ENCODE measurements at regions not wholly inside any gene's neighbourhood (a gene's known extent, or its start where the extent isn't known, plus 50 kb on each side); places are given as distances from the start of the nearest gene placed in this dataset.

DNA sequence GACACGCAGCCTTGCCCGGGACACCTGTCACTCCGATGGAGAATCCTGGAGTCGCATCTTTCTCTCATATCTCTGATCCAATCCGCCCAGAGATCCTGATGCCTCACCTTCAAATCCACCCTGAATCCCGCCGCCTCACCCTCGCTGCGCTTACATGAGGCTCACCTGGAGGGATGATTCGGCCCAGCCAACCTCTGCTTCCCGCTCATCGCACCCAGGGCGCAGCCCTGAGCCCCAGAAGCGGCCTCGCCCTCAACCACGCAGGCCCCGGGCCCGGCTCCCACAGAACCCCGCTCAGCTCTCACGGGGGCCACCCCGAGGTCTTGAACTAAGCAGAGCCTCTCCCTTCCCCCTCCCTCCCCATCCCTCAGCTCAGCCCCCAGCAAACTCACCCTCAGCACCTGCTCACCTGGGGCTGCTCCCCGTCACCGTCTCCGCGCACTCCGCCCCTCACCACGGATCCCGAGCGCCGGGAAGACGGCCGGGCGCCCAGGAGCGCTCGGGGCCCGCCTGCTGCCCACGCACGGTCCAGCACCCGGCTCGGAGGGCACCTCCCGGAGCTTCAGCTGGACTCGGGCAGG is 160.0 kb downstream of the NDUFA10 start:
- no peak for DNase-seq

DNA sequence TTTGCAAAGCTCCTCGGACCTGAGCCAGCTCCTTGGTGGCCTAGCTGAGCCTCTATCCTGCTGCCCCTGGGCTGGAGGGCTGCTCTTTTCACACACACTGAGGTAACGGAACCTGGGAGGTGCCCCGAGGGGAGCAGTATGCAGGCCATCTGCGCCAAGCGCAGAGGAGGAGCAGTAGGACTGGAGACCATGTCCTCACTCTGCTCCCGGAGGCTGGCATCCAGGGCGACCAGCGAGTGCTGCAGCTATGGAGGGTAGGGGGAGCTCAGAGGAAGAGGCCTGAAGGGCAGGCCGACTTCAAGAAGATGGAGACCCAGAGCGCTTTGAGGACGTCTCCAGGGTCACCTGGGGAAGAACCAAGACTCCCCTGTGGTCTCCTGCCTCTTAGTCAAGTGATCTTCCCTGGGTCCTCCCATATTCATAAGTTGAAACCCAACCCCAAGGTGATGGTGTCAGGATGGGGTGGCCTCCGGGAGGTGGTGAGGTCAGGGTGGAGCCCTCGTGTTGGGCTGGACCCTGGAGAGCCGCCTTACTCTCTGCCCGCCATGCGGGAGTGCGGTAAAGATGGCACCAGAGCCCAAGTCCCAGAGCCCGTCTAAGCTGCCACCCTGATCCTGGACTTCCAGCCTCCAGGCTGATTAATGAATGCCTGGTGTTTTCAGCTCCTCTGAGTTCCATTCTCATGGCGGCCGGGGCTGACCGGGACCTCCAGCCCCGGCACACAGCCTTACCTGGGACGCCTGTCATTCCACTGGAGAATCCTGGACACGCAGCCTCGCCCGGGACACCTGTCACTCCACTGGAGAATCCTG is 160.7 kb downstream of the NDUFA10 start:
- no peak for DNase-seq

DNA sequence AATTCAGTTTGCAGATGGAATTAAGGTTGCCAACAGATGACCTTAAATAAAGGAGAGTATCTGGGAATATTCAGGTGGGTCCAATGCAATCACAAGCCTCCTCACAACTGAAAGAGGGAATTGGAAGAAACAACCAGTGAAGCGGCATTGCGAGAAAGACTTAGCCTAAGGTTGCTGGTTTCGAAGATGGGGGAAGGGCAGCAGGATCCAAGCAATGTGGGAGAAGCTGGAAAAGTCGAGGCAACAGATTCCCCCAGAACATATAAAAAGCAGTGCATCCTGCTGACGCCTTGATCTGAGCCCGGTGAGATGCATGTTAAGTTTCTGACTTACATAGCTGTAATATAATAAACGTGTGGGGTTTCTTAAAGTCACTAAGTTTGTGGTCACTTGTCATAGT is 162.5 kb downstream of the NDUFA10 start:
- DNase-seq: no peak

DNA sequence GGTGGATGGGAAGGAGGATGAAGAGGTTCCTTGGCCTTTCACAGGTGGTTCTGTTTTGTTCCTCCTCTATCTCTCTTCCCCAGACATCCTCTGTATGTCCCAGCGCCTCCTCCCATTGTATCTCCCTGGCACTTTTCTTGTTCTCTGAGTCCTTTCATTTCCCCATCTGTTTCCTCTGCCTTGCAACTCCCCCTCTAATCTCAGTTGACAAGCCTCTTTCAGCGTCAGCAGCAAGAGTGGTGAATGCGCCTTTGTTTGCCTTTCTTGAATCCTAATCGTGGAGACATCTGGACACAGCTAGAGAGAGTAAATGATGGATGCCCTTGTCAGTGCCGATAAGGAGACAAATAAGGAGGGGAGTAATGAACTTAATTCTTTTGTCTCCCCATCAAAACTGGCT is 167.0 kb downstream of the NDUFA10 start:
- DNase-seq: peak; percentile 29

DNA sequence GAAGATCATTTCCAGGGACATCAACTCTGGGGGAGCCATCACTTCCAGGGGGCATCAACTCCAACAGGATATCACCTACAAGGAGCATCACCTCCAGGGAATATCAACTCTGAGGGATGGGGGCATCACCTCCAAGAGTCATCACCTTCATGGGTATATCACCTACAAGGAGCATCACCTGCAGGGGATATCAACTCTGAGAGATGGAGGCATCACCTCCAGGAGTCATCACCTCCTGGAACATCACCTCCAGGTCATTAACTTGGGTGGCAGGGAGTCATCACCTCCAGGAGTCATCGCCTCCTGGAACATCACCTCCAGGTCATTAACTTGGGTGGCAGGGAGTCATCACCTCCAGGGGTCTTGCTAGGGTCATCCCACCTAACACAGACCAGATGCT is 167.6 kb downstream of the NDUFA10 start:
- DNase-seq: no peak

DNA sequence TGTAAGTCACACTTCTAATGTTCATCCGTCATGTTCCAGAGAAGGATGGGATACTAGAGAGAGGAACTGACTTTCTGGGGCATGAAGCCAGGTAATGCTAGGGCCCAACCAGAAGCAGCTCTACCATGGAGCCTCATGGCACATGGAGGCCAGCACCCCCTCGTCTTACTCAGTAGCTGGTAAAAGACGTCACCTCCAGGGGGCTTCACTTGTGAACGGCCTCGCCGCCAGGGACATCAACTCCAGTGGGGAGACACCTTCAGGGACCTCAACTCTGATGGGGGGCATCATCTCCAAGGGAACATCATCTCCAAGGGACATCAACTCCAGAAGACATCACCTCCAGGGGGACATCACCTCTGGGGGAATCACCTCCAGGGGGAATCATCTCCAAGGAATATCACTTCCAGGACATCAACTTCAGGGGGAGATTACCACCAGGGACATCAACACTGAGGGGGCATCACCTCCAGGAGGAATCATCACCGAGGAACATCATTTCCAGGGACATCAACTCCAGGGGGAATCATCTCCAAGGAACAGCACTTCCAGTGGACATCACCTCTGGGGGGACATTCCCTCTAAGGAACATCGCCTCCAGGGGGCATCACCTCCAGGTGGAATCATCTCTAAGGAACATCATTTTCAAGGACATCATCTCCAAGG is 168.4 kb downstream of the NDUFA10 start:
- no peak for DNase-seq

DNA sequence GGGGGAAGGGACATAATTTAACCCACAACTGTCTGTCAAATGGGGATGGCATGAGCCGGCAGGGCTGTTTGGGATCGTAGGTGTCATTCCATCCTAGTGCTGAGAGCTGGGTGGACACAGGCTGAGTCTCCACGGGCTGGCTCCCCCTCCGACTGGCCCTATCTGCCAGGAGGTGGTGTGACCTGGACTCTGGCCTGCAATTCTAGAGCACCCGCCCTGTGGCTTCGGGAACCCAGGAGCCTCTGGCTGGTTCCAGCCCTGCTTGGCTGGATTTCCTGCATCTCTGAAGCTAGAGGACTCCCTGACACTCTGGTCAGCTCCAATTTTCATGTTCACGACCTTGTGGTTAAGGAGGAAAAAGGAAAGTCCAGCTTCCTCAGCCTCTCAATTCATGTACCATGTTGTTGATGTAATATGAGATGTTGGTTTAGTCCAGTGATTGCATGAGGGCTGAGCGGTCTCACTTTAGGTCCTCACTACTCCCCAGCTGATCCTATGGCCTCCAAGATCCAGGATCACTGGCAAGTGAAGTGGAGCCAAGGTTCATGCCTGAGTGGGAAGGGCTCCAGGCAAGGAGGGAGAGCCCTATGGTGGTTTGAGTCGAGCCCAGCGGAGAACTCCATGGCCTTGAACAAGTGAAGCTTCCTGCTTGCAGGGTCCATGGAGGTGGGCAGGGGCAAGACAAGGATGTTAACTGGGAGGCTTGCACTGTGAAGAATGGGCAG is 169.1 kb downstream of the NDUFA10 start:
- no peak for DNase-seq

DNA sequence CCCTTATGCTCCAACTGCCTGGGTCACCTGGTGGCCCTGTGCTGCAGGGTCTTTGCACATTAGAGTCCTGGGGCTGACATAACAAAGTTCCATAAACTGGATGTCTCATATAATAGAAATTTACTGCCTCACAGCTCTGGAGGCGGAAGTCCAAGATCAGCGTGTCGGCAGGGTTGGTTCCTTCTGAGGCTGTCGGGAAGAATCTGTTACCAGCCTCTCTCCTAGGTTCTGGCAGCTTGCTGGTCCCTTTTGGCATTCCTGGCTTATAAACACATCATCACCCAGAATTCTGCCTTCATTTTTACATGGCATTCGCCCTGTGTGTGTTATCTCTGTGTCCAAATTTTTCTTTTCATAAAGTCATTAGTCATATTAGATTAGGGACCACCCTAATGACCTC is 170.5 kb downstream of the NDUFA10 start:
- DNase-seq: no peak

DNA sequence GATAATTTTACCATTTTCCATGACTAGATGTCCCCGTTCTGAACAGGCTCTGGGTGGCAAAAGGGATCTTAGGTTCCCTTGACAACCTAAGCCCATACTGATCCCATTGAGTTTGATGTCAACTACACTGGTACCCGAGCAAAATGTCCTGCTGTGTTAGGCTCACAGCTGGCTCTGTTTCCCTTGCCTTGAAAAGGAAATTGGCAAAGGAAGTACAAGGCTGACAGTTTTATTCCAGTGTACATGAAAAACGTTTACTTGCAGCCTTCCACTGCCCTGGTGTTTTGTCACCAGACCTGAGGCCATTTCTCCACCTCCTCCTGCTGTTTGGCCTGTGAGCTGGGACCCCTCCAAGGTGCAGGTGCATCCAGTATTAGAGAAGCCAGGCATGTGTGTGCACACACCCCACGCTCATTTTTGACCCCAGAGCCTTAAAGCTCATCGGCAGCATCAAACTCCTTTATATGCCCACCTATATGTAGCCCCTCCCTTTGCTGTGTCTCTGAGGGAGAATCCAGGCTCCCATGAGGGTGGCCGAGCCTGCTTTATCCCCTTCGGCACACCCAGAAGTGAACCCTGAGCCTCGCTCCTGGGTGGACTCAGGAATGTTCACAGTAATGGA is 171.3 kb downstream of the NDUFA10 start:
- DNase-seq: no peak

DNA sequence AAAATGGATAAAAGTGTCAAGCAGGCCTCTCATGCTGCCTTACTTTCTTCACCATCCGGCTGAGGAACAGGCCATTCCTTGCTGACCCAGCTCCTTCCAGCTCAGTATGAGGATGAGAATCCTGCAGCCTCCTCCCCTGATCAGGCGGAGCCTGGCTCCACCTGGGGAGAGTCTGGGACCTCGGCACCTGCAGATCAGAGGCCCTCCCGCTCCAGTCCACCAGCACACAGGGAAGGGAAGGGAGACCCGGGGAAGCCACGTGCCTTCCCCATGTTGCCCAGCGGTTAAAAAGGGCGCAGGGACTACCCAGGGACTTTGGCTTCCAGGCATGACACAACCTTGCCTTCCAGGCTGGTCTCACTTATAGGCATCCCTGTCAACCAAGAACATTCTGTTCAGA is 172.0 kb downstream of the NDUFA10 start:
- DNase-seq: no peak

DNA sequence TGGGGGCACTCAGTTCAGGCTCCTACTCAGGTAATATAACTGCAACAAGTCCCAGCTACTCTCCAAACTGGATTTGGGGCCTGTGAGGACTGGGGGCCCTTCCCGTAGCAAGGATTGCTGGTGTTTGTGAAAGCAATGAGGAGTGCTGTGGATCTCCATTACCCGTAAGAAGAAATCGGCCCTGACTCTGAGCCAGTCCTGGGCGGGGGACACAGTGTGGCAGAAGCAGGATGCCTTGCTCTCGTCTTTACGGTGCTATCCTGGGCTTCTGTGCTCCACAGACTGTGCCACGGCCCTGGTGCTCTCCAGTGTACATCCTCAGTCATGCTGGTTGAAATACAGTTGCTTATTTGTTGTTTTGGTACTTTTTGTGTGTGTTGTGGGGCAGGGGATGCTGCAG is 172.9 kb downstream of the NDUFA10 start:
- DNase-seq: no peak

DNA sequence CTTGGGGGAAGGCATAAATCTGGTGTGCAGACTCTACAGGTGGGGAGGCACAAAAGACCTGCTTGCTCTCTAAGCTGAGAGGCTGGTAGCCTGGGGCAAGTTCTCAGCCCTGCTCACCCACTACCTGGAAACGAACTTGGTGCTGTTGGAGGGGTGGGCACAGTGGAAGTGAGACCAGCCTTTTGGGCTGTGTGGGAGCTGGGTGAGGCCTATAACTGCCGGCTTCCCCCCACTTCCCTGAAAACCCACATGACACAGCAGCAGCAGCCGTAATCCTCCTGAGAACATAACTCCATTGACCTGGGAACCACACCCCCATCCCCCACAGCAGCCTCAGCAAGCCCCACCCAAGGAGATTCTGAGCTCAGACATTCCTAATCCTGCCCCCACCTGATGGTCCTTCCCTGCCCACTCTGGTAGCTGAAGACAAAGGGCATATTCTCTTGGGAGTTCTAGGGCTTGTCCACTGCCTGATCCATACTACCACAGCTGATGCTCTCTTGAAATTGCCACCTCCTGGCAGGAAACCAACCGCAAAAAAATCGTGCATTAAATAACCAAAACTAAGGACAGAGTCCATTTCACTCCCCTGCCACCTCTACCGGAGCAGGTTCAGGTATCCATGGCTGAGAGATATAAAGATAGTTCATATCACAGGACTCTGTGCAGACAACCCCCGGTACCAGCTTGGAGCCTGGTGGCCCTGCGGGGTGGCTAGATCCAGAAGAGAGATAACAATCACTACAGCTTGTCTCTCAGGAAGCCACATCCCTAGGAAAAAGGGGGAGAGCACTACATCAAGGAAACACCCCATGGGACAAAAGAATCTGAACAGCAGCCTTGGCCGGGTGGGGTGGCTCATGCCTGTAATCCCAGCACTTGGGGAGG is 178.1 kb downstream of the NDUFA10 start:
- DNase-seq: no peak

DNA sequence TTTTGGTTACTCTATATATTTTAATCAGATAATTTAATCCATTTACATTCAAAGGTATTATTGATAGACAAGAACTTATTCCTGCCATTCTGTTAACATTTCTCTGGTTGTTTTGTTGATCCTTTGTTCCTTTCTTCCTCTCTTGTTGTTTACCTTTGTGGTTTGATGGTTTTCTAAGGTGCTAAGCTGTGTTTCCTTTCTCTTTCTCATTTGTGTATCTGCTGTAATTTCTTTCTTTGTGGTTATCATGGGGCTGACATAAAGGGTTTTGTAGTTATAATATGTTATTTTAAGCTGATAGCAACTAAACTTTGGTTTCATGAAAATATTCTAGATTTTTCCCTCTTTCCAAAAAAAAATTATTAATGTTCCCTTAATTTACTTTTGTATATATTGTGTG is 179.2 kb downstream of the NDUFA10 start:
- no peak for DNase-seq

DNA sequence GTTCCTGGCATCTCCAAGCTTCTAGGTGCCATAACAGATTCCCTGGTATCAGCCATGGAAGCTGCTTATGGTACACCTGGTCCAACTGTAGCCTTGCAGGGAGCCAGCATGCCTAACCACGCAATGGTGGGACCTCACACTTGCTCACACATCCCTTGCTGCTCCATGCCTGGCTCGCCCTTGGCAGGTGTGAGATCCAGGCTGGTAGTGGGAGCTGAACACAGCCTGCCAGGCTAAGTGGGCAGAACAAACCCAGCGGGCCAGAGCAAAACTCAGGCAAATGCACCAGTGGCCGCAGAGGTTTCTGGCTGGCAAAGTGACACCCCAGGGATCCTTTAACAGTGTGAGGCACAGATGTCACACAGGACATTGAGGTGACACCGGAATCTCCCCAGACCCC is 185.8 kb downstream of the NDUFA10 start:
- no peak for DNase-seq

DNA sequence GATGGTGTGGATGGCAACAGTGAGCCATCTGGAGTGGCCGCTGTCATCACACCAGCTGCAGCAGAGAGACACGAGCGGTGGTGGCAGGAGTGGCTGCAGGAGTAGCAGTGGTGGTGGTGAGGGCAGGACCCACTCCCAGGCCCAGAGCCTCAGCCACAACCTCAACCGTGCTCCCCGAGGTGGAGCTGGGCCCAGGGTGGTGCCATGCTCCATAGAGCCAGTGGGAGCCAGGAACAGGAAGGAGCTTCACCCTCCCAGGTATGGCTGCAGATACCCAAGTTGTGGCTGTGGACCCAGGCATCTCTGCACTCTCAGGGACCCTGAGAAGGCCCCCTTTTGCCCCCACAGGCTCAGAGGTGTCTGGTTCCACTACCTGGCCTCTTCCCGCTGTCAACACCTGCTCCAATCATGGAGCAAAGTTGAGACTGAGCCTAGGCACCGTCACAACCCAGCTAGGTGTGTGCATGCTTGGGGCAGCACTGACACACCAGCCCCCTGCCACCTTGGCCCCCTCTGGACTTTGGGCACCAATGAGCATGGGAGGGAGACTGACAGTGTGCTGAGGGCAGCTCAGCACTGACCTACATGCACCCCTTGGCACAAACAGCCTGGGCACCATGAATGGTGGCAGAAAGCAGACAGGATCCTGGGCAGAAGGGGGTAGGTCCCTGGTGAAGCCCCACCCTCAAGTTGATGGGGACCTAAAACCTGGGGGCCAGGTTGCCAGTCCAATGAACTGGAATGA is 188.9 kb downstream of the NDUFA10 start:
- no peak for DNase-seq

DNA sequence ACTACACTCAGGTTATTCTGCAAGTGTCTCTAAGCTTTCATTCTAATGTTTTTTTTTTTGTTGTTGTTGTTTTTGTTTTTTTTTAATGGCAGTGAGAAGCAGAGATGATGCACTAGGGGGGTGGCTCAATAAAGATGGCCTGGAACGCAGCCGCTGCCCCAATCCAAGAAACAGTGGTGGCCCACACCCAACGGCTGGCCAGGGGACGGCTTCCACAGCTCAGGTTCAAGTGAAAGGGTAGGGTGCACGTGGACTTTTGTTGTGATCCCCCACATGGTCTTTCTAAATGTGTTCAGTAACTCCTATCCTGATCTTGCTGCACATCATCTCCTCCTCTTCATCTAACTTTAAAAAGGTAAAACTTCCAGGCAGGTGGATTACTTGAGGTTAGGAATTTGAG is 190.1 kb downstream of the NDUFA10 start:
- DNase-seq: no peak

DNA sequence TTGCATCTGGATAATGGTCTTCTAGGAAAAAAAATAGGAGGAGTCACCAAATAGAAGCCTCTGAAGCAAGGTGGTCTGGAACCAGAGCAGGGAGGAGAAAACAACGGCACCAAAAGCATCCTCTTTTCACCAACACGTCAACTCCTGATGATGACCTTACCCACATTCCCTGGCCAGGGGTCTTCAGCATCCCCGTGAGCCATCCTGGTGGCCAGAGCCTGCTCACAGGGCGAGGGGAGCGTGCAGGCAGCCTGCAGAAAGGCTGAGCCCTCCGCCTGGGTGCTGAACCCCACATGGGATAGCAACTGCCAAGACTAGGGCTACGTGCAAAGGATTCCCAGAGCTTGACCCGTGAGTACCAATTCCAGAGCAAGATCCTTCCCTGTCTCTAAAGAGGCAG is 191.0 kb downstream of the NDUFA10 start:
- no peak for DNase-seq

DNA sequence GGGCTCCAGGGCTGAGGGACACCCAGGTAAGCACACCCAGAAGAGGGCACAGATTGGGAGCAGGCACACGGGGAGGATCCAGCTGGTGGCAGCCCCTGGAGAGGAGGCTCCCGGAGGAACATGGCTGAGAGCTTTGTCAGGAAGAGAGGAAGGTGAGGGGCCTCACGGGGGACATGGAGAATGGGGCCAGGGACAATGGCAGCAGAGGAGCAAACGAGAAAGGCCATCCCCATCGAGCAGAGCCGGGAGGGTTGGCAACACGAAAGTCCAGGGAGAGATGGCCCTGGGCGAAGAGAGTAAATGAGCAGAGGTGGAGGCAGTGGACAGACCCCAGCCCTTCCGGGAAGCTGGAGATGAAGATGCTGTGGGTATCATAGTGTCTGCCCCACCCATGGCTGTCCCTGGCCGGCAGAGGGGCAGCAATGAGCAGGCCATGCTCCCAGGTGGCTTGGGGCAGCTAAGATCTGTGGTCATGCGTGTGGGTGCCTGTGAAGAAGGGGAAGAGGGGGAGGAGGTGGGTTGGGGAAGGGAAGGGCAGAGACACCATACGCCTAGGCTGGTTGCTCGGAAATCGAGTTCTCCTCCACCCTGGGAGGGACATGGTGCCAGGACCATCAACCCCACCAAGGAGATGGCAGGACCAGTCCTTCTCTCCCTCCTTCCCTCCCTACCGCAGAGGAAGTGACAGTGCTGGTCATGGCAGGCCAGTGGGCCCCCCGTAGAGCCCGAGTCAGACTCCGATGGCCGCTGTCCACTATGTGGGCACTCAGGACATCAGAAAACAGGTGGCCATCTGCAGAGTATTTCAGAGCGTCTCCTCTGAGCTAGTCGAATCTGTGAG is 191.7 kb downstream of the NDUFA10 start:
- DNase-seq: no peak

DNA sequence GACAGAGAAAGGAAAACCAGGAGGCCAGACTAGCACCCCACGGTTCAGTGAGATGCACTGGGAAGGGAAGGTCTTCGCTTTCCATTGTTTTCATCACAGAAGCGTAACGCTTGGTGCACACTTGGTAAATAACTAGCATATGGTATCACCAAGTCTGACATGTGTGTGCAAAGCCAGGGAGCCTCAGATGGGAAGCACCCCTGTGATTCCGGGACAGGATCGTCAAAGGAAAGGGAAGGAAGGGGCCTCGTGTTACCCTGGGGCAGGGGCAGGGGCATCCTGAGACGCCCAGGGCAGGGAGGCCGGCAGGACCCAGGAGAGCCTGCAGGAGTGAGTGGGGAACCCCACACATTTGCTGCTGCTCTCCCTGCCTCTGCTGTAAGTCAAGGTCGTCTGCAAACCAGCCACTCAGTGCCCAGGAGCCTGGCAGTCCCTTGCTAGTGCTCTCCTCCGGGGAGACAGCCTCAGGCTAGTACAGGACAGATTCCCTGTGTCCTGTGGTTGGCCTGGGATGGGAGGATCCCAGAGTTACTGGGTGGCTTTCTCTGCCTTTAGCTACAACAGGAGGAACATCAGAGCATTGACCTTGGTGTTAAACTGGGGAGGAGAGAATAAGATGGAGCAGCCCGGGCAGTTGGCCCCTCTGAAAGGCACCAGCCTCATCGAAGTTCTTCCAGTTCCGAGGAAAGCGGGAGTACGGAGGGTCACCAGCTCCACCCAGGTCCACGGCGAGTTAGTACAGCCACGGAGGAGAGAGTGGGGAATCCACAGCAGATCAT is 192.5 kb downstream of the NDUFA10 start:
- DNase-seq: no peak
